ENCODE measurements at regions not wholly inside any gene's neighbourhood (a gene's known extent, or its start where the extent isn't known, plus 50 kb on each side); places are given as distances from the start of the nearest gene placed in this dataset.
"Not testable (repeated sequence)": the region's sequence is repeated elsewhere in the genome, so short reads cannot be mapped to it uniquely, and the experiment has no call there.

DNA sequence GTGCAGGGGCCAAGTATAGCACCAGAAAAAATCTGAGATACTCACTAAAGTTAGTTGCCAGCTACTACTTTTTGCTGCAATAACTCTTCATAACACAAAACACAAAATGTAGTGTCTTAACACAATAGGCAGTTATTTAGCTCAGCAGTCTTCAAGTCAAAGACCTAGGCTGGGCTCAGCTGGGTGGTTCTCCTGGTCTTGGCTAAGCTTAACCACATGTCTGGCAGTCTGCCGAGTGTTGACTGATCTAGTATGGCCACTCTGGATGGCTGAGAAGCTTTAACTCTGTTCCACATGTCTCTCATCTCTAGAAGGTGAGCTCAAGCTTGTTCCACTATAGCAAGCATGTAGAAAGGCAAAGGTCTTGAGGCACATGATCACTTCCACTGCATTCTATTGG, 451.6 kb downstream of the SOX11 start:
- no peak for DNase-seq

DNA sequence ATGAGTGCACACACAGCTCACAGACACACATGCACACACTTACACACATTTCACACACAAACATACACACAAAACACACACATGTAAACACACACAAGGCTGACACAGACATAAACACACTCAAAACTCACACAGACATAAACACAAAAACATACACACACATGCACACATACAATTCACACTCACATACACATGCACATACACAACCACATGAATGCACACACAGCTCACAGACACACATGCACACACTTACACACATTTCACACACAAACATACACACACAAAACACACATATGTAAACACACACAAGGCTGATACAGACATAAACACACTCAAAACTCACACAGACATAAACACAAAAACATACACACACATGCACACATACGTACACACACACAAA, 455.0 kb downstream of the SOX11 start:
- not testable (repeated sequence) for DNase-seq

DNA sequence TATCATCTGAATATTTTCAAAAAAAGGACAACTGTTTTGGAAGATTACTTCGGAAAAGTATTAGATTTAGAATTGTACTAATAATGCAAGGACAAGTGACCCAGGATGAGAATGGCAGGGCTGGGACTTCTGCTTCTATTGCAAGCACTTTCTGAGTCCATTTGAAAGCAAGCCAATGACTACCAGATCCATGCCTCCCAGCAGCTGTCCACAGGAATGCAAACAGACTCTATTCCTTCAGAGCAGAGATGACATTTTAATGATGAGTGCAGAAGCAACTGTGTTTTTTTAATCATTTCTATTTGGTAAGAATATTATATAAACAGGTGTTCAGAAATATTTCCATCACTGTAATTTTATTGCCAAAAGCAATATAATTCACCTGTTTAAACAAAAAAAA, 456.7 kb downstream of the SOX11 start:
- DNase-seq, result no peak

DNA sequence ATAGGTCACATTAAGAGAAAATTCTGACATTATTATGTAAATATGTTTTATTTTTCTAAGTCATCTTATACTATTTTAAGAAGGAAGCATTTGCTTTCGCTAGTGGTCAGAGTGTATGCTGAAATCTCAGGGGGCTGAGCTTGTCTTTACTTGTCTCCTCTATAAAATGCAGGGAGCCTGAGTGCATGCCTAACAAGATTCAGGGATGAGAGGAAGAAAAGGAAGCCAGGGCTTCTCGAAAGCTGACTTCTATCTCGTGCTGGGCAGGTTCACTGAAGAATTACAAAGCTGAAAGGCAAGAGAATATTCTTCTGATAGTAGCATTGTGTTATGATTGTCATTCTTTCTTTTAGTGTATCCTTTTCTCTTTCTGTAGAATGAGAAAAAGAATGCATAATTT, 467.4 kb downstream of the SOX11 start:
- no peak for DNase-seq

DNA sequence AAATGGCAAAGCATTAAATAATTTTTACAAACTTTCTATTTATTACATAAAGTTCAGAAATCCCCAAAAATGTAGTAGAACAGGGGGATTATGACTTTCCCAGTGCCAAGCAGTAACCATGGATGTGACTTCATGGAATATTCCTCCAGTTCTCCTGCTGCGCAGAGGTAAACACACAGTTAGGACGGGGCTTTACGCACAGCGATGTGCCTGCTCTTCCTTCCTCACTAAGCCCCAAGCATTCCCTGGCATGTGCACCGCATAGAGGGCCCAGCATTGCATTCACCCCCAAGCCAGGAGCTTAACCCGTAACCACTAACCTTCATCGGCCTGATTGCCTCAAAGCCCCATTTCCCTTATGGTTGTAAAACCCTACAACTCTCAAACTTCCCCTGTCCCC, 471.7 kb downstream of the SOX11 start:
- DNase-seq, result no peak

DNA sequence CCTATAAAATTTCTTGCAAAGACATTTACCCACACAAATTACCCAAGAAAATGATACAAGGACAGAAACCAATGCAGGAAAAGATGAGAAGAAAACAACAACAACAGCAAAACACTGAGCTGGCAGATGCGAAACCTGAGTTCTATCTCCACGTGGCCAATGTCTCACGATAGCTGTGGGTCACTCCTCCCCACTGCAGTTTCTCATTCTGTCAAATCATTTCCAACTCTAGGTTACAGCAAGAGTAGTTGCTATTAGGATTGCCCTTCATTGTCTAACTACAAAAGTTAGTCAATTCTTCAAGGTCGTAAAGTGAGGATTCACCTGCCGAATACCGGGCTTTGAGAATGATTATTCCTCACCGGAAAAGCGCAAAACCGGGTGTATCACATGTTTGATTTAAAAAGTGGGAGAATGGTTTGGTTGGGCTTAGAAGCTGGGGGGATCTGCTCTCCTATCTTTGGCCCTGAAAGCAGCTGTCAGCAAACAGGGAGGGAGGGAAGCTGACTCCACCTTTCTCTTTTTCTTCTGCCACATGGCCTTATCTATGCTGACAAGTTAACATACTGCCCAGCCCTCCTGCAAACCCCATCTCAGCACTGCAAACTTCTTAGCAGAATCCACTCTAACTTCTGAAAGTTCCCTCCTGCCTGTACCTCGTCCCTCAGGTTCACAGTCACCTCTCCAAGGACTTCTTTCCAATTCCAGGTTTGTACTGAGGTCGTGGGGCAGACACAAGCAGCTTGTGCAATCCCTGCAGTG, 473.0 kb downstream of the SOX11 start:
- no peak for DNase-seq

DNA sequence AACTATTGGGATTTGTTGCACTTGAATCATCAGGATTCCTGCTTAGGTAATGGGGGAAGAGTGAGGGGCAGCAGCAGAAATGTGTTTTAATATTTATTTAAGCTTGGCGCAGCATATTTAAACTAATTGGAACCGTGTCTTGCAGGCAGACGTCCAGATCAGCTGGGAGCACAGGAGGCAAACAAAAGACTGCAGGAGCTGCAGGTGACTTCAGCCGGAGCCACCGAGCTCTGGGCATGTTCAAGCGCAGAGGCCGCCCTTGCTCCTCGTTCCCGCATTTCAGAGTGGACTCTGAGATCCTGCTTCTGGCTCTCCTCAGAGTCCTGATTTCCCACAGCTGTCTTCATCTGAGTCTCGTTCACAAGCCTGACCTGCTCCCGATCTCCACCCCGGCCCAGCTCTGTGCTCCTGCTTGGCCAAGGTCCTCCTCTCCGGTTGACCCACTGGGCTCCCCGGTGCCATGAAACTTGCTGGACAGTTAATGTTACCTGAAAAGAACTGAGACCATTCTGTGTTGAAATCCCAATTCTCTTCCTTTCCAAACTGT, 475.5 kb downstream of the SOX11 start:
- DNase-seq, result no peak

DNA sequence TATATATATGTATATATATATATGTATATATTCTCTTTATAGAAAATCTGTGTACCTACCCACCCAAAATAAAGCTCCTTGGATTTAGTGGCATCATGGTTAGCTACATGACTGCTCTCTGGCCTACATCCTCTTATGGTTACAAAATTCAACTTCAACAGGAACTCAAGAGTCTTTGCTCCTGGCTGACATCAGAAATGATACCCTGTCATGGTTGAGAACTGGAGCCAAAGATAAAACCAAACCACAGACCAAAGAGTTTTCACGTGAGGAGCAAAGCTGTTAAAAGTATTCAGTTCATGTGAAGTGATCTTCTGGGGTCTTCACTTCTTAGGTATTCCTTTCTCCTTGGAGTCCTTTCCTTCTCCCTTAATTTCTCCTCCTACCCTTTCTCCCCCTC, 476.3 kb downstream of the SOX11 start:
- no peak for DNase-seq

DNA sequence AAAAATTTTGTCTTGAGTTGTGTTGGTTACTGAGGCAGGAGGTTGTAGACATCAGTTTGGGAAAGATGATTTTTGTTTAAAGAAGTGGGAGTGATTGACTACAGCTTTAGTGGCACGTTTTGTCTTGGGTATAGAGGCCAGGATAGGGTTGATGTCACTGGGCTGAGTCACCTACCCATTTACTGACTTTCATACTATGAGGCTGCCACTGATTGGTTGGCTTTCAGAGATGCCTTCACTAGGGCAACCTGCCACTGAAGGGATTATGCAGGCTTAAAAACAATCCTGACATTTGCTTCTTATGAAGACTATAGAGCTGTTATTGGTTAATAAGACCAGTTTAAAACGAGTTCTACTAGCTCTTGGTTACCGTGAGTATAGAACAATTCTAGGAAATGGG, 479.1 kb downstream of the SOX11 start:
- no peak for DNase-seq

DNA sequence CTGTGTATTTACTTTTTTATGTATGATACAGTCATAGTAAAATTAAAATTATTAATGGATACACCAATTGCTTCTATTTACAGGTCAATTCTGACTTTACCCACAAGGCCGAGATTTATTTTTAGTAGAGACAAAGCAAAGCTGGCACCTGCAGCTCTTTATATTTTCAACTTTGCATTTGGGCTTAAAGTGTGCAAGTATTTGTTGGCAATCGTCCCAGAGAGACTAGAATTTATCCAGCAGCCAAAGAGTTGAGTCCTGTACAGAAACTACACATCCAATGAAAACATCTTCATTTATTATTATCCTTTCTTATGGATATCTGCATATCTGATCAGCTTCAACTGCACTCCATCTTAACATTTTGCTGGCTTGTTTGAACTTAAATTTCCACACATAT, 485.6 kb downstream of the SOX11 start:
- DNase-seq, result no peak

DNA sequence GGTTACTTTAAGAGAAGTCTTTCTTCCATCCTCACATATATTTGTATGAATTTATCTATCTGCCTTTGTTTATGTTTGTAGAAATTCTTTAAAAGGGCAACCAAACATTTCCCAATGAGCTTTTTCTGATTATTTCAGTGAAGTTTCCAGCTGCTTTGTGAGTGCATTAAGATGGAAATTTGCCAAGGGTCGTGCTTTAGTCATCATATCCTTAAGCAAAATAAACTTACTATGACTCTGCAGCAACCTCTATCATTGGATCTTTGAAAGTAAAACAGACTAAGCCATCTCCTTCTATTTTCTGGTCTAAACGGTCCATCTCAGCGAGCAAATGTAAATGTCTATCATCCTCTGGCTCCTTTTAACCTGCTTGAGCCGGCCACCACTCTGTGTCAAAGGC, 489.3 kb downstream of the SOX11 start:
- DNase-seq, result no peak

DNA sequence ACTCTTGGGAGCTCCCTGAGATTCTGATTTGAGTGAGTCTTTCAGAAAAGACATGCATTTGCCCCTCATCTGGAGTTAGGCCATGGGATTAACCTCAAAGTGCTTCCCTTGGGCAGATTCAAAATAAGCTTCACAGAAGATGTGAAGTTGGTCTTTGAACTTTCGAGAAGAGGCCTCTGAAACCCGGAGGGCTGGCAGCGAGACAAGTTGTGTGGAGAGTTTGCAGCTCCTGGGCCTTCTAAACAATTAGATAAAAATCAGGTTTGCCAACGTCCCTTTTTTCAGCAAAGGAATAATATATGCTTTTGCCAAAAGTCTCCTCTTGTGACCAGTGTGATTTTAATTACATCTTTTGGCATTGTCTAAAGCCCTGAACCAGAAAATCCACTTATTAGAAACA, 489.7 kb downstream of the SOX11 start:
- no peak for DNase-seq

DNA sequence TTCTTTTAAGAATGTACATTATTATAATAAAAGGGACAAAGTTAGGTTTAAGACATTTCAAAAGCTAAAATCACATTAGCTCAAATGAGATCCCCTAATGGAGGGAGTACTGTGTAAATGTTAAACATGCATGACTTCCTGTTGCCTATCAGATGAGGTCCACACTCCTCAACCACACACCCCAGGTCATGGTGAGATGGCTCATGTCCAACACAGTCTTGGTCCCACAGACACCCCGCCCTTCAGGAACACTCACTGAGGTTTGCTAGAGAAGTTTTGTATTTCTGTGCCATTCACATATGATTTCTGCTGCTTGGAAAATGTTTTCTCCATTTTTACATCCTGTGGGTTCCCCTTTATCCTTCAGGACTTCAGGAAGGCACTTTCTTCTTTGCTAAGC, 491.0 kb downstream of the SOX11 start:
- DNase-seq, result no peak

DNA sequence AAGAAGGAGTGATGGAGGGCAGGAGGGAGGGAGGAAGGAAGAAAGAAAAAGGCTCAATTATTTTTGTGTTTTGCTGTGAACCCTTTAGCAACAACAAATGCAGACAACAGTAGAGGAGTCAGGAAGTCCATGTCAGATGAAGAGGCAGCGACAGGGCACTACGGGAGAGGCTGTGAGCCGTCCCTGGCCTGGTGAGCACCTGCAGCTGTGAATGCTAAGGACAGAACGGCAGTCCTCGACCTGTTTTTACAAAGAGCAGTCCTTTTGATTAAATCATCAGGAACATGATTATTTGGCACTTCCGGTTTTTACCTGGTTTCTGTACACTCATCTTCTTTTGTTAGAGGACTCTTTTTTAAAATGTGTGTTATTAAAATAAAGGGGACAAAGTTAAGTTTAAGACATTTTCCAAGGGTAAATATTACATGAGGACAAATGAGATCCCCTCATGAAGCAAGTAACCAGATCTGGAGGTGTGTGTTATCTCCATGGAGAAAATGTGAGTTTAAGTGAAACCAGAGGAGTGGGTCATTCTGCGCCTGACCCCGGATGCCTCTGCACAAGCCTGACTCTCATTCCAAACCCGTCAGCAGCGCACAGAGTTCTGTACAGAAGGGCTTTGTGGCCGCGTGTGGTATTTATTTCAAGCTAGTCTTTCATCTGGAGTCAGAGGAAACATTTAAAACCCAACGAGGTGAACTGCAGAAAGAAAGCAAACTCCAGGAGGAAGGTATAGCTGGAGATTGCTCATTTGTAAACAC, 492.5 kb downstream of the SOX11 start:
- no peak for DNase-seq

DNA sequence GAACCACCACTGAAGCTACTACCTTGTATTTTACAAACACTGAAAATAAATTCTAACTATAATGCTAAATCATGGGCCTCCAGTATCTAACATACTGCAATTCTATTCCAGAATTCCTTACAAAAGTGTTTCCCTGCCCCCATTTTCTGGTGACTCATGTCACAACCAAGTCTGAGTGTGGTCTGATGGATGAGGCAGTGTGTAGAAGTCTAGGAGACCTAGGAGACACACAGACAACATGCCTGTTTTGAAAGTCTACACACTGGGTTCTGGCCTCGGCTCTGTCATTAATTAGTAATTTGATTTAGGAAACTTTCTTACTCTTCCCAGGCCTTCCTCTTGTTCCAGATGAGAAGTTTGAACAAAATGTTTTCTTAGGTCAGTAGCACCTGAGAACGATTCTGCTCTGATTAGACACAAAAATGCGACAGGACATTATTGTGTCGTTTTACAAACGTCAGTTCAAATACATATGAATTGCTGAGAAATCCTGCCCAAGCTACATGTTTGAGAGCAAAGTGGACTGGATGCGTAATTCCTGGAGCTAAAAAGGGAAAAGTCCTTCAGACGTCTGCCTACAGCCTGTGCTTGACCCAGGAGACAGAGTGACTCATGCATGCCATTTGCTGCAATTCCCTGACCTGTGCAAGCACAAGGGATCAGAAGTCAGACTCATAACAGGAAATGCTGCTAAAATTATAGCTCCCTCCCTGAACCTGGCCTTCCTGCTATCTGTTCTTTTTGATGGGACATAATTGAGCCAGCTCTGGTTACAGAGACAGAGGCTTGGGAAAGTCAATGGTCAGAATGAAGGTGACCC, 494.4 kb downstream of the SOX11 start:
- no peak for DNase-seq

DNA sequence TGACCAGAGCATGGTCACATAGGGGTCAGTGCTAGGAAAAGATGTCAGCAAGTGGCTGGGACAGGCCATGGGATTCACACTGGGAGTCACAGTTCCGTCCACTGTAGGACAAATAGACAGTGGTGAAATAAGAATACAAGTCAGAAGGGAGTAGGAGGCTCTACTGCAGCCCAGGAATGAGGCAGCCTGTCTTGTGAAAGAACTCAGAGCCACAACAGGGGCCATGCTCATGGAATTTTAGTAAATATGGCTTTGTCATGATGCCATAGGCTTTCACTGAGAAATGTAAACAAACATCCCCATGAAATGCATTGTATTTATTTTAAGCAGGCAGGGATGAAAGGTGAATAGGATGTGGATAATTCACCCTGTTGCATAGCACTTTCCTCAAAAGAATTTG, 504.3 kb downstream of the SOX11 start:
- DNase-seq, result no peak

DNA sequence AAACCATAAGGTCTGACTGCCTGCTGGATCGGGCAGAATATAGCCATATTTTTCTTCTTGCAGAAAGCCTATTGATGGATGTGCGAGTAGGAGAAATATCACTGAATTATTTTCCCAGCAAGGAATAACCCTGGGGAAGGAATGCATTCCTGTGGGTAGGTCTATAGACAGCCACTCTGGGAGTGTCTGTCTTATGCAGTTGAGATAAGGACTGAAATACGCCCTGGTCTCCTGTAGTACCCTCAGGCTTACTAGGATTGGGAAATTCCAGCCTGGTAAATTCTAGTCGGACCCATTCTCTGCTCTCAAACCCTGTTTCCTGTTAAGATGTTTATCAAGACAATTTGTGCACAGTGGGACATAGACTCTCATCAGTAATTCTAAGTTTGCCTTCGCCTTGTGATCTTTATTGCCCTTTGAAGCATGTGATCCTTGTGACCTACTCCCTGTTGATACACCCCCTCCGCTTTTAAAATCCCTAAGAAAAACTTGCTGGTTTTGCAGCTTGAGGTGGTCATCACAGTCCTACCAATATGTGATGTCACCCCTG, 506.3 kb downstream of the SOX11 start:
- not testable (repeated sequence) for DNase-seq

DNA sequence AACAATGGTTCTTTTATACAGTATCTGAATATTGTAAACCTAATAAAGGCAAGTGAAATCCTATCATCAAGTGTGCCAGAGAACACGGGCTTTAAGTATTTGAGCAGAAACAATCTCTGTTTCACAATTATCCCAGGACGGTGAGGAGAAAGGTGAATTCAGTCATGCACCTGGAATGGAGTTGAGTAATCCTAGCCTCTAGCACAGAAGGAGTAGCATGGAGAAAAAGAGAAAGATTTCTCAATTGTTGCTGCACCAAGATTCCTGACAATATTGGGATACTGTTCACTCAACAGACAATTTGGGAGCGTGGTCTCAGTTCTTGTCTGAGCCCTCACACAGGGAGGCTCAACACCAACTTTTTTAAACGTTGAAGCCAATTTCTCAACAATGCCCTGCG, 510.6 kb downstream of the SOX11 start:
- no peak for DNase-seq

DNA sequence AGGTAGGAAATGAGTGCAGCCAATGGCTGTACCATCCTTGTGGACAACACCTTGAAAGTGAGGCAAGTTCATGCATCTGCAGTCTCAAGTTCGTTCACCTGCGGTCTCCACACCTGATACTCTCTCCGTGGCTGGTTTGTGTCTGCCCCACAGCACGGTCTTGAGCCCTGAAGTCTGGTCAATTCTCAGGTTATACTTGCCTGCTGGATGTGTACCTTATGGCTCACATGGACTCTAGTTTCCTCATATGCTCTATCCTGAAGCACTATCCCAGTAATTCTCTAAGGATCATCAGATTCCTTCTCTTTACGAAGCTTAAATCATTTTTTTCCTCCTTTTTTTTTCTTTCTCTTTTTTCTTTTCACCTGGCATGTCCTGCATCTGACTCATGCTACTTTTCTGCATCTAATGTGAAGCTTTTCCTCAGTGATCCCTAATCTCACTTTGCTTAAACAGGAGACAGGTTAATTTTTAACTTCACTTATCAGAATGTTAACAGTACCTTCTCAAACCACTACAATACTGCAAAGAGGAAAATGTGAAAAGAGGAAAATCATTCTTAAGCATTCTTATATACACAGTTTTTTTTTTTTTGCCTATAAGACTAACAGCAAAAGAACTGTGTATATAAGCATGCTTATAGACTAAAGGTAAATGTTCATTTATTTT, 511.2 kb downstream of the SOX11 start:
- no peak for DNase-seq

DNA sequence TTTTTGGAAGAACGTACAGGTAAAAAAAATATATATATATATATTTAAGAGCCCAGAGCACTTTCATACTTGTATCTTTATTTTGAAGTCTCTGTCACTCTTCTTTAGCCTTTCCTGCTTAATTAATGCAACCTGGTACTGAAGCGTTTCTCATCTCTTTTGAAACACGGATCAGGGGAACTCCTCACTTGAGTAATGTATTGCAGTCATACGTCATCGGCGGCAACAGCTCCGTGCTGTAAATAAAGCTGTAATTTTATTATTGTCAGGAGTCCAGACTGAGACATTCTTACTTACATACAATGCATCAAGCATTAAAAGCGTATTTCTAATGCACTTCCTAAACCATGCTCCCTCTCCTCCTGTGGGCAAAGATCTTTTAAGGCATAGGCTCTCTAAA, 514.7 kb downstream of the SOX11 start:
- no peak for DNase-seq

DNA sequence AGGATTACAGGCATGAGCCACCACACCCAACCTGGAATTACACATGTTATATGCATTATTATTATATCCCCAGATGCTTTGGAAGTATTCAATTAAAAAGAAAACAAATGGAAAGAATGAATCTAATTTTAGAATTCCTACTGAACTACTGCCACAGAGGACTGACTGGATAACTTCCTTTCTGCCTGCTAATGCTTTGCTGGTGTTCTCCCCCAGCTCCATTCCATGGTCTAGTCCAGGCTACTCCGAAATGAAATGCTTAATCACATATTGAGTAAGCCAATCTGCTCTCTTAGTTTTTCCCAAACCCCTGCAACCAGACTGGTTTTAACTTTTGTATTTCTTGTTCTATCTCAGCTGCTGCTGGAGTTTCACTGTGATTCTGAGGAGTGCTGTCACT, 519.1 kb downstream of the SOX11 start:
- DNase-seq, result no peak

DNA sequence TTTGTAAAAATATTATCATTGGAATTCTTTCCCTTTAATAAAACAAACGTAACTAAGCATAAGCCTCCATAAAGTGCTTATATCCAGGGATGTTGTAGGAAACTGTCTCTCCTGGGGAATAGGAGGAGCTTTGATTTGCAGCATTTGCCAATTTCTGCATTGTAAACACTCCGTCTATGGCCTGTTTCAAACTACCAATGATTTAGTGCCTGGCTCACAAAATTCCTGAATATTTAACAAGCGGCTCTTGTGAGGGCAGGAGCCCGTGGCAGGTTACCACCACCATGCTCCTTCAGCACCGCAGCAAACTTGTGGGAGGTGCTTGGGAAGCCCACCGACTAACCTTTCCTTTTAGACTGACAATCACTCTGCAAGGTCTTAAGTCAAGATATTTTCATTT, 520.3 kb downstream of the SOX11 start:
- no peak for DNase-seq

Data from GOT3 (cell line).